HUES48 (cell line): ENCODE measurements at regions not wholly inside any gene's neighbourhood (a gene's known extent, or its start where the extent isn't known, plus 50 kb on each side); places are given as distances from the start of the nearest gene placed in this dataset.

ENCODE experiments used
- H3K27ac ChIP-seq: one replicate; pipeline ENCODE4 v1.7.0; 2013; ENCODE audit warnings: low read depth, low read length, inconsistent platforms
- H3K27me3 ChIP-seq: 2 replicates; pipeline ENCODE4 v1.6.1; 2013; ENCODE audit warnings: mild to moderate bottlenecking, low read length; ENCODE audit not compliant: control insufficient read depth, insufficient read depth
- H3K36me3 ChIP-seq: 2 replicates; pipeline ENCODE4 v1.6.1; 2013; ENCODE audit warnings: low read length; ENCODE audit not compliant: control insufficient read depth, insufficient read depth
- H3K4me1 ChIP-seq: 2 replicates; pipeline ENCODE4 v1.6.1; 2013; ENCODE audit warnings: mild to moderate bottlenecking, low read length; ENCODE audit not compliant: control insufficient read depth, insufficient read depth
- H3K4me3 ChIP-seq: 2 replicates; pipeline ENCODE4 v1.5.1; 2013; ENCODE audit warnings: mild to moderate bottlenecking, low read depth, low read length
- H3K9ac ChIP-seq: 2 replicates; pipeline ENCODE4 v1.6.1; 2013; ENCODE audit warnings: mild to moderate bottlenecking, low read depth, low read length, moderate library complexity
- H3K9me3 ChIP-seq: 2 replicates; pipeline ENCODE4 v1.6.1; 2013; ENCODE audit warnings: low read length; ENCODE audit not compliant: control insufficient read depth, insufficient read depth

DNA sequence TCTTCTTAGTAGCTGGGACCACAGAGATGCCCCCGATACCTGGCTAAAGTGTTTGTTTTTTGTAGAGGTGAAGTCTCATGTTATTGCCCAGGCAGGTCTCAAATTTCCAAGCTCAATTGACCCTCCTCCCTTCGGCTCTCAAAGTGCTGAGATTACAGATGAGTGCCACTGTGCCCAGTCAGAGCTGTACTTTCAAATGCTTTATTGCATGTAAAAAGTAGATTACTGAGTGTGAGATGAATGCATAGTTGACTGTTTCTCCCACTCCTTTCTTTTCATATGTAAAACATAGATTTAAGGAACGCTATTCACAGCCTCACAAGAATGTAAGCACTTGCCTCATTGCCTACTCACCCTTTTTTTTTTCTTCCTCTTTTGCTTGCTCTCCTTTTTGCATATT is 984.4 kb upstream of the PABPC4L start:
- Histone ChIP-seq H3K27ac (peak overlapping the region; percentile 91), H3K4me3 (peak overlapping the region; percentile 7; the same call in 1 of the 2 replicates), H3K27me3 (no peaks in the 10 kb centered on the region), H3K4me1 (peaks cover 36% of the 10 kb centered on the region), H3K9me3 (peaks cover 10% of the 10 kb centered on the region), H3K9ac (peak overlapping the region; percentile 41; the same call in 1 of the 2 replicates), H3K36me3 (no peaks in the 10 kb centered on the region)

DNA sequence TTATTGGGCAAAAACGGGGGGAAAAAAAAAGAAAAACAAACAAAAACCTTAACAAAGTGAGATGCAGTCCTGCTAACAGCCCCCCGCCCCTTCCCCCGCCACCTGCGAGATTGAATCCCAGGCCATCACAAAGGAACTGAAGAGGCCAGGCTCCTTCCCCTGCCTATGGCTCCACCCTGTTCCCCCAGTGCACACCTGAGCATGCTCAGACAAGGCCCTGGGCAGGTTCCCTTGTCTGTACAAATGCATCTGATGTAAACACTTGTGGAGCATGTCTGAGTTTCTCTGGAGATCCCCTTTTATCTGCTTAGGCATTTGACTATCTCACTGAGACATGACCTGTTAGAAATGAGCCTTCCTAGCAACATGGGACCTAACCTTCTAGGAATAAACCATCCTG is 983.7 kb upstream of the PABPC4L start:
- Histone ChIP-seq H3K27ac (peak overlapping the region; percentile 91), H3K9ac (peak overlapping the region; percentile 41; the same call in 1 of the 2 replicates), H3K4me1 (peaks cover 36% of the 10 kb centered on the region), H3K4me3 (no peak overlapping the region; the same call in 1 of the 2 replicates), H3K9me3 (peaks cover 10% of the 10 kb centered on the region), H3K27me3 (no peaks in the 10 kb centered on the region), H3K36me3 (no peaks in the 10 kb centered on the region)

DNA sequence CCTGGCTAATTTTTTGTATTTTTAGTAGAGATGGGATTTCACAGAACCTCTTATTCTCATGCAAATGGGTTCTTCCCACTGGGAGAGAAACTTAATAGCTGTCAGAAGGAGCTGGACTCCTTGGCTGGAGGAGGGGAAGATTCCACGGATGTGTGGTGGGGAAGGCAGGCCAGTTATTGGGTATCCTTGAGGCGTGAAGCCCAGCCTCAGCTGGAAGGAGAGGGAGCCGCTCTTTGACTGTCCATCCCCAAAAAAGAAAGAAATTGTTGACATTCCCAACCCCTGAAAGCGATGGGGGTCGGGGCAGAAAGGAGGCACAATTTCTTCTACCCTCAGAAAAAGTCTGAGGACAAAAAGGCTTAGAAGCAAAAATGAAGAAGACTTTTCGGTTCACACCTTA is 983.1 kb upstream of the PABPC4L start:
- no peaks in the 10 kb centered on the region for H3K36me3 ChIP-seq
- peak overlapping the region; percentile 45; the same call in 1 of the 2 replicates for H3K9ac ChIP-seq
- peaks cover 10% of the 10 kb centered on the region for H3K9me3 ChIP-seq
- peaks cover 36% of the 10 kb centered on the region for H3K4me1 ChIP-seq
- no peaks in the 10 kb centered on the region for H3K27me3 ChIP-seq
- H3K27ac ChIP-seq = peak overlapping the region; percentile 91
- no peak overlapping the region for H3K4me3 ChIP-seq

DNA sequence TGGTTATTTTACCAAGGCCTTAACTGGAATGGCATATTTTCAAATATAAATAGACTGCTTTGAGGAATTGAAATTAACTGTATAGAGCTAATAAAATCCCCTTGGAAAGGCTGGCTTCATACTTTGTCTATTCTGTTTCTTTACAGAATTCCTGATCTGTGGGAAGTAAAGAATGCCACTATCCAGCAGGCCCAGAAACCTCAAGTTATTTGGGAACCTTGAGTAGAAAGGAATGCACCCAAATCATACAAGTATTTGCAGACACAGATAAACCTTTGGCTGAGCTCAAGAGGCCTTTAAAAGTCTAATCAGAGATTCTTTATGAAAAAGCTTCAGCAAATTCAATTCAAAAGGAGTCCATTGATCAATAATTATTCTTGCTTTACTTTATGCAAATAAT is 975.7 kb upstream of the PABPC4L start:
- no peaks in the 10 kb centered on the region for H3K27me3 ChIP-seq
- no peaks in the 10 kb centered on the region for H3K4me1 ChIP-seq
- H3K4me3 ChIP-seq = no peak overlapping the region
- H3K27ac ChIP-seq = no peak overlapping the region
- no peak overlapping the region for H3K9ac ChIP-seq
- H3K9me3 ChIP-seq = peaks cover 5% of the 10 kb centered on the region
- no peaks in the 10 kb centered on the region for H3K36me3 ChIP-seq

DNA sequence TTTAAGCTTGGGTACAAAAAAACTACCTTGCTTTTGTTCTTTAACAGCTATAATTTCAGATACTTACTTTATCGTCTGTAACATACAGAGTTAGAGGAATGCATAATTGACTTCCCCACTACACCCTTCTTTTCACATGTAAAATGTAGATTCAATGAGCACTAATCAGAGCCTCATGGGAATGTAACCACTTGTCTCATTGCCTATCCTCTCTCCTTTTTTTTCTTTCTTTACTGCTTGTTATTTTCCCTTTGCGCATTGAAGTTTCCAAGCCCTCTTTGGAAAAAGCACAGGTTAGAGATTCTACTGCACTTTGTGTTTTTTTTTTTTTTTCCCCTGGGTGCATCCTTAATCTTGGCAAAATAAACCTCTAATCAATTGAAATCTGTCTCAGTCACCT is 965.1 kb upstream of the PABPC4L start:
- Histone ChIP-seq H3K4me3 (no peak overlapping the region), H3K36me3 (no peaks in the 10 kb centered on the region), H3K27ac (no peak overlapping the region), H3K9me3 (no peaks in the 10 kb centered on the region), H3K9ac (no peak overlapping the region), H3K4me1 (peaks cover 11% of the 10 kb centered on the region; the same call in 1 of the 2 replicates), H3K27me3 (no peaks in the 10 kb centered on the region)

DNA sequence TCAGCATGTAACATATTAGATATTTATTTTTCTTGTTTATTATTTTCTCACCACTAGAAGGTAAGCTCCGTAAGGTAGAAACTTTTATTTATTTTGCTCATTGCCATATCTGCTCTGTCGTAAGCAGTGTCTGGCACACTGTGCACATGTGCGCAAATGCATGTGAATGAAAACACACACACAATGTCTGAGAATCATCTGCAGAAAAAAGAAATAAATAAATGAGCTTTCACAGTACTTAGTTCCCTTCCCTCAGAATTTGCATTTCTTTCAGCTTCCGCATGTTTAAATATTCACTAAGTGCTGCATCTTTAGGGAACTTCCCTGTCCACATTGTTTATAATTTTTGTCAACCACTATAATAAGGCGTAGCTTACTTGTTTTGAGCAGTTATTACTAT is 963.0 kb upstream of the PABPC4L start:
- Histone ChIP-seq H3K27ac (no peak overlapping the region), H3K9me3 (no peaks in the 10 kb centered on the region), H3K27me3 (no peaks in the 10 kb centered on the region), H3K9ac (no peak overlapping the region), H3K4me3 (no peak overlapping the region), H3K36me3 (no peaks in the 10 kb centered on the region), H3K4me1 (peaks cover 11% of the 10 kb centered on the region; the same call in 1 of the 2 replicates)

DNA sequence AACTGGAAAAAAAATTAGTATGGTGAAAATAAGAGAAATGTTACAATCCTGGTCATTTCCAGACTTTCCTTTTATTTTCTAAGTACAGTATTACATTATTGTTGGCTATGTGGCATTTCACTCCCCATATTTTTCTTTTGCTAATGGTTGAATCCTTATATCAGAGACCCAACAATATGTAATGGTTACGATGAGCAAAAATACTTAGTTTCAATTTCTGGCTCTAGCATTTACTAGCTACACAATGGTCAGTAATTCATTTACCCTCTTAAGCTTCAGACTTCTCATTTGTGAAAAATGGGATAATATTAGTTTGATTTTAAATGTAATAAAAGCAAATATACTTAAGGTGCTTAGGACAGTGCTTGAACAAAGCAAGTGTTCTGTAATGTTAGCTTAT is 942.9 kb upstream of the PABPC4L start:
- Histone ChIP-seq H3K4me3 (no peak overlapping the region), H3K27ac (no peak overlapping the region), H3K9ac (no peak overlapping the region), H3K36me3 (no peaks in the 10 kb centered on the region), H3K27me3 (no peaks in the 10 kb centered on the region), H3K9me3 (no peaks in the 10 kb centered on the region), H3K4me1 (no peaks in the 10 kb centered on the region)

DNA sequence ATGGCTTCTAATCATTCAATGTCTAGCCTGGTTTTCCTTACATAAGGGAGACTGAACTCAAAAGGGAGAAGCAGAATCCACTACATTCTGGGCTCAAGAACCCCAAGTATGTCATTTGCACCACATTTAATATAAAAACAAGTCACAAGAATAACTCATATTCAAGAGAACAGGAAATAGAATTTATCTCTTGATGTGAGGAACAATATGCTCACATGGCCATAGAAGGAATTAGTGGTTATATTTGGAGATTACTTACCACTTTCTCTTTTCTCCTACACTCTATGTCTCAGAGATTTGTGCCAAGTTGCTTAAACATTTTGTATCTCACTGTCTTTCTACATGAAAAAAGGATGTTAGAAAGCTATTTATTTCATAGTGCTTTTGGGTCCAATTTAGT is 922.6 kb upstream of the PABPC4L start:
- no peaks in the 10 kb centered on the region for H3K27me3 ChIP-seq

DNA sequence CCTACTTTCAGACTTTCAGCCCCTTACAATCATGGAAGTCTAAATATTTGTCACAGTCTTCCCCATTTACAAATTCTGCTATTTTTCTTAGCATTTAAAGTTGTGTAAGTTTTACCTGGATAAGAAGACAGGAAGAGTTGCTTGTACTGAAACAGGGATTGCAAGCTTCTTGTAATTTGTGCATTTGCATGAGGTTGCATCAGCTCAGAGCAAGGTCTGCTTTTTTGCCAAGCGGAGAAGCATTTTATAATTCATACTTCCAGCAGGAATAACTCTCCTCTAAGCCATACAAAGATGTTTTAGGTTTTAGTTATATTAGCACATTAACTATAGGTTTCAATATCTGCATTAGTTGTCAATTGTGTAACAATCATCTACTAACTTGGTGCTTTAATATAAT is 922.0 kb upstream of the PABPC4L start:
- no peaks in the 10 kb centered on the region for H3K9me3 ChIP-seq
- H3K9ac ChIP-seq = no peak overlapping the region
- no peaks in the 10 kb centered on the region for H3K27me3 ChIP-seq
- no peak overlapping the region for H3K27ac ChIP-seq
- no peaks in the 10 kb centered on the region for H3K36me3 ChIP-seq
- no peak overlapping the region for H3K4me3 ChIP-seq
- peaks cover 7% of the 10 kb centered on the region; the same call in 1 of the 2 replicates for H3K4me1 ChIP-seq

More for the DNA sequence above, 922.6 kb upstream of the PABPC4L start:
- H3K9me3 ChIP-seq = no peaks in the 10 kb centered on the region
- peaks cover 7% of the 10 kb centered on the region; the same call in 1 of the 2 replicates for H3K4me1 ChIP-seq
- H3K9ac ChIP-seq = no peak overlapping the region
- no peak overlapping the region for H3K4me3 ChIP-seq
- no peaks in the 10 kb centered on the region for H3K36me3 ChIP-seq
- no peak overlapping the region for H3K27ac ChIP-seq

DNA sequence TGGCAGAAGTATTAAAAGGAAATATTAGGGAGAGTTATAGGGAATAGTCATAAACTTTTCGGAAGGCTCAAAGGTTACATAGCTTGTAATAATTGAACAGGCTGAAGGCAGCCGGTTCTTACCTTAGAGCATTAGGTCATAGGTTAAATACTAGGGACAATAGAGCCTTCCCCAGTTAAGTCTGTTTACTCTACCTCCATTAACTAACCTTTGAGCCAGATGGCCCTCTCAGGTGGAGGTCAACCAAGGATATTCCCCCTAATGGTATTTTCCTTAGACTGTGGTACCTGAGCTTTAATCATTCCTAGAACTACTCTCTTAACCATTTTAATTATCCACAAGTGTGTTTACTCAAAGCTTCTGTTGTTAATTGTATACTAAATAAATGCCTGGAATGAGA is 920.9 kb upstream of the PABPC4L start:
- H3K36me3 ChIP-seq = no peaks in the 10 kb centered on the region
- no peak overlapping the region for H3K27ac ChIP-seq
- no peaks in the 10 kb centered on the region for H3K9me3 ChIP-seq
- H3K9ac ChIP-seq = no peak overlapping the region
- no peaks in the 10 kb centered on the region for H3K27me3 ChIP-seq
- H3K4me1 ChIP-seq = peaks cover 7% of the 10 kb centered on the region; the same call in 1 of the 2 replicates
- no peak overlapping the region for H3K4me3 ChIP-seq

DNA sequence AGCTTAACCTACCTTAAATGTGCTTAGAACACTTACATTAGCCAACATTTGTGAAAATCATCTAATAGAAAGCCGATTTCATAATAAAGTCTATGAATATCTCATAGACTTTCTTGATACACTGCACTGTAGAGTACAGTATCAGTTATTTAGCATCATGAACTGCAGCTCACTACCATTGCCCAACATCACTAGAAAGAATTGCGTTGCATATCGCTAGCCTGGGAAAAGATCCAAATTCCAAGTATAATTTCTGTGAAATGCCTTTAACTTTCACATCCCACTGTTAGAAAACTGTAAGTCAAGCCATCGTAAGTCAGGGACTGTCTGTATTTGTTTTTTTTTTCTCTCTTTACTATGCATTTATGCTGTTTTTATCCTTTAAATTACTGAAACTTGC is 918.6 kb upstream of the PABPC4L start:
- Histone ChIP-seq H3K9ac (no peak overlapping the region), H3K36me3 (no peaks in the 10 kb centered on the region), H3K27me3 (no peaks in the 10 kb centered on the region), H3K4me1 (peaks cover 7% of the 10 kb centered on the region; the same call in 1 of the 2 replicates), H3K4me3 (no peak overlapping the region), H3K9me3 (no peaks in the 10 kb centered on the region), H3K27ac (no peak overlapping the region)

DNA sequence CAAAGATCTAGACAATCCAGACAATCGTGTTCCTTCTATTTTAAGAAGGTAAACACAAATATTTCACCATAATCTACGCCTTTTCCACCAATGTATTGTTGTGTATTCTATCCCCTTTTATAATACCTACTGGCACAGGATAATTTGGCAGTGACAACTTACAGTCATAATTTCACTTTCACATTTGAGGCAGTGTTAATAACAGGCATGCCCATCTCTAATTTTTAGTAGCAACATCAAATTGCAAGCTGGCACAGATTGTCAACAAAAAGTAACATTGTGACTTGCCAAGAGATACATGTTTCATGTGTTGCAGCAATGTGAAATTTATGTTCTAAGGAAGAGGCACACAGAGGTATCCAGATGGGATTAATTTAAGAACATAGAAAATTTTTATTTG is 912.5 kb upstream of the PABPC4L start:
- H3K27ac ChIP-seq = no peak overlapping the region
- H3K4me3 ChIP-seq = no peak overlapping the region
- peaks cover 6% of the 10 kb centered on the region for H3K9me3 ChIP-seq
- H3K4me1 ChIP-seq = no peaks in the 10 kb centered on the region
- H3K27me3 ChIP-seq = no peaks in the 10 kb centered on the region
- H3K9ac ChIP-seq = no peak overlapping the region
- H3K36me3 ChIP-seq = no peaks in the 10 kb centered on the region
